HepG2 (cell line): ENCODE measurements at regions not wholly inside any gene's neighbourhood (a gene's known extent, or its start where the extent isn't known, plus 50 kb on each side); places are given as distances from the start of the nearest gene placed in this dataset.

Experiments used
- ADNP ChIP-seq: sonication (generic); formaldehyde crosslinking; IDR thresholded peaks from 2 replicates; pipeline ENCODE4 v1.4.0; 2020; ENCODE audit warnings: missing genetic modification reagents
- CC2D1A ChIP-seq: sonication (generic); formaldehyde crosslinking; IDR thresholded peaks from 2 replicates; pipeline ENCODE4 v1.8.1; 2023; ENCODE audit warnings: mild to moderate bottlenecking, missing genetic modification reagents
- CEBPG ChIP-seq: IDR thresholded peaks from 2 replicates; pipeline ENCODE4 v1.6.1; 2016
- KLF15 ChIP-seq: sonication (generic); formaldehyde crosslinking; IDR thresholded peaks from 2 replicates; pipeline ENCODE4 v1.8.1; 2023; ENCODE audit warnings: borderline replicate concordance, mild to moderate bottlenecking, inconsistent platforms, missing genetic modification reagents, mixed read lengths
- LCORL ChIP-seq, 2 experiments: fragments of 450-650 bp in 1 of 2; sonication (generic) in 1 of 2; formaldehyde crosslinking in 1 of 2; IDR thresholded peaks; 2 replicates each; pipeline versions ENCODE4 v1.5.0 to v1.6.1; 2017 to 2020; ENCODE audit warnings: antibody characterized with exemption in 1 of 2, missing genetic modification reagents in 1 of 2
- NCOA2 ChIP-seq: sonication (generic); formaldehyde crosslinking; IDR thresholded peaks from 2 replicates; pipeline ENCODE4 v1.8.0; 2022; ENCODE audit warnings: inconsistent platforms
- NR1H2 ChIP-seq: sonication (generic); formaldehyde crosslinking; IDR thresholded peaks from 2 replicates; pipeline ENCODE4 v1.8.1; 2022; ENCODE audit warnings: low read depth, missing genetic modification reagents, borderline replicate concordance
- PCBP1 ChIP-seq: fragments of 200-400 bp; formaldehyde crosslinking; IDR thresholded peaks from 2 replicates; pipeline ENCODE4 v1.6.1; 2017; ENCODE audit warnings: mild to moderate bottlenecking, low read depth, low read length, borderline replicate concordance
- POLR2A ChIP-seq, 2 experiments: IDR thresholded peaks; 2 replicates each; pipeline ENCODE4 v1.6.1; 2011; ENCODE audit warnings: low read depth in 2 of 2, low read length in 2 of 2, mild to moderate bottlenecking in 1 of 2, moderate library complexity in 1 of 2; ENCODE audit not compliant: insufficient read depth in 1 of 2
- PRDM15 ChIP-seq: sonication (generic); formaldehyde crosslinking; IDR thresholded peaks from 2 replicates; pipeline ENCODE4 v1.4.0; 2020; ENCODE audit warnings: missing genetic modification reagents
- RFX3 ChIP-seq: IDR thresholded peaks from 2 replicates; pipeline ENCODE4 v1.6.1; 2016; ENCODE audit warnings: missing biosample characterization, missing genetic modification reagents
- RXRB ChIP-seq: IDR thresholded peaks from 2 replicates; pipeline ENCODE4 v1.6.1; 2016; ENCODE audit warnings: borderline replicate concordance, missing genetic modification reagents, missing compliant biosample characterization
- SIN3B ChIP-seq: fragments of 150-350 bp; IDR thresholded peaks from 2 replicates; pipeline ENCODE4 v1.6.1; 2014; ENCODE audit warnings: low read length
- SRSF4 ChIP-seq: fragments of 200-400 bp; formaldehyde crosslinking; IDR thresholded peaks from one replicate; pipeline ENCODE4 v1.6.1; 2018; ENCODE audit warnings: mild to moderate bottlenecking, low read depth, low read length, moderate library complexity; ENCODE audit not compliant: poor library complexity, severe bottlenecking
- TBP ChIP-seq: sonication (generic); formaldehyde crosslinking; IDR thresholded peaks from 2 replicates; pipeline ENCODE4 v1.5.0; 2020; ENCODE audit warnings: missing genetic modification reagents
- ZBTB38 ChIP-seq: sonication (generic); formaldehyde crosslinking; IDR thresholded peaks from 2 replicates; pipeline ENCODE4 v1.5.1; 2020; ENCODE audit warnings: mild to moderate bottlenecking, missing genetic modification reagents
- ZBTB4 ChIP-seq: sonication (generic); formaldehyde crosslinking; IDR thresholded peaks from 2 replicates; pipeline ENCODE4 v1.4.0; 2020; ENCODE audit warnings: missing genetic modification reagents, mild to moderate bottlenecking, borderline replicate concordance
- ZBTB7A ChIP-seq: sonication (generic); formaldehyde crosslinking; IDR thresholded peaks from 2 replicates; pipeline ENCODE4 v1.8.0; 2022; ENCODE audit warnings: mild to moderate bottlenecking, missing genetic modification reagents
- ZFP41 ChIP-seq: sonication (generic); formaldehyde crosslinking; IDR thresholded peaks from 2 replicates; pipeline ENCODE4 v1.4.0; 2020; ENCODE audit warnings: mild to moderate bottlenecking, missing genetic modification reagents, borderline replicate concordance
- ZNF101 ChIP-seq: sonication (generic); formaldehyde crosslinking; IDR thresholded peaks from 2 replicates; pipeline ENCODE4 v1.4.0; 2020; ENCODE audit warnings: mild to moderate bottlenecking, low read depth, missing genetic modification reagents, borderline replicate concordance
- ZNF296 ChIP-seq: sonication (generic); formaldehyde crosslinking; conservative IDR thresholded peaks from 2 replicates; pipeline ENCODE4 v1.5.0; 2020; ENCODE audit warnings: mild to moderate bottlenecking, missing genetic modification reagents
- ZNF383 ChIP-seq: sonication (generic); formaldehyde crosslinking; IDR thresholded peaks from 2 replicates; pipeline ENCODE4 v1.4.0; 2020; ENCODE audit warnings: missing genetic modification reagents, mild to moderate bottlenecking, borderline replicate concordance
- ZNF615 ChIP-seq: sonication (generic); formaldehyde crosslinking; IDR thresholded peaks from 2 replicates; pipeline ENCODE4 v1.5.0; 2020; ENCODE audit warnings: mild to moderate bottlenecking, missing genetic modification reagents, borderline replicate concordance
- ZNF841 ChIP-seq: sonication (generic); formaldehyde crosslinking; IDR thresholded peaks from 2 replicates; pipeline ENCODE4 v1.8.1; 2023; ENCODE audit warnings: missing genetic modification reagents, borderline replicate concordance
- ZNF883 ChIP-seq: sonication (generic); formaldehyde crosslinking; IDR thresholded peaks from 2 replicates; pipeline ENCODE4 v1.5.1; 2020; ENCODE audit warnings: mild to moderate bottlenecking, missing genetic modification reagents; ENCODE audit errors: not compliant biosample characterization

- TF ChIP-seq PRDM15 (no peak), ADNP (CRISPR knock-in tag) (no peak), CC2D1A (no peak), ZNF841 (no peak), ZNF883 (CRISPR knock-in tag) (peak; percentile 49), SRSF4 (no peak), ZFP41 (CRISPR knock-in tag) (no peak), NCOA2 (CRISPR knock-in tag) (peak; percentile 37; the same call in 1 of the 2 replicates), ZBTB4 (CRISPR knock-in tag) (peak; percentile 76; the same call in 1 of the 2 replicates), NR1H2 (CRISPR knock-in tag) (no peak), RFX3 (CRISPR knock-in tag) (no peak), PCBP1 (no peak), ZNF296 (CRISPR knock-in tag) (peak; percentile 84), KLF15 (no peak), LCORL (IDR thresholded peaks at IDR 0.05) (no peak), LCORL (CRISPR knock-in tag; IDR thresholded peaks at IDR 0.05) (peak; percentile 82; the same call in 1 of the 2 replicates), TBP (no peak), CEBPG (CRISPR knock-in tag) (peak; percentile 11; the same call in 1 of the 2 replicates), ZNF383 (CRISPR knock-in tag) (no peak), POLR2A (IDR thresholded peaks at IDR 0.05; ENCODE audit: insufficient read depth in 1 of 2, low read depth in 2 of 2, low read length in 2 of 2) (no peak), ZBTB7A (no peak), RXRB (CRISPR knock-in tag) (peak; percentile 86), ZNF615 (no peak), ZBTB38 (peak; percentile 52; the same call in 1 of the 2 replicates), SIN3B (no peak), ZNF101 (no peak)
Observed at GRCh38 chr6:113564371-113565171, 292.6 kb upstream of the MARCKS start (continued).
